DOHH2 (cell line): ENCODE measurements at regions not wholly inside any gene's neighbourhood (a gene's known extent, or its start where the extent isn't known, plus 50 kb on each side); places are given as distances from the start of the nearest gene placed in this dataset.

Experiments
- H3F3A ChIP-seq: fragments of 200-600 bp; sonication (generic), shearing (Covaris generic); 2 replicates; pipeline ENCODE4 v1.6.0; 2016; ENCODE audit warnings: antibody characterized with exemption, mild to moderate bottlenecking; ENCODE audit not compliant: control insufficient read depth, insufficient read depth
- H3K27ac ChIP-seq: fragments of 200-600 bp; sonication (generic); 2 replicates; pipeline ENCODE4 v1.5.1; 2014; ENCODE audit warnings: low read depth, mild to moderate bottlenecking, low read length, moderate library complexity
- H3K27me3 ChIP-seq: fragments of 200-600 bp; sonication (generic); 2 replicates; pipeline ENCODE4 v1.6.1; 2014; ENCODE audit warnings: mild to moderate bottlenecking, low read length, mixed read lengths; ENCODE audit not compliant: control insufficient read depth
- H3K36me3 ChIP-seq: fragments of 200-600 bp; sonication (generic); 2 replicates; pipeline ENCODE4 v1.6.1; 2014; ENCODE audit warnings: mild to moderate bottlenecking, low read length, moderate library complexity, mixed read lengths; ENCODE audit not compliant: control insufficient read depth
- H3K4me1 ChIP-seq: fragments of 200-600 bp; sonication (generic); 2 replicates; pipeline ENCODE4 v1.6.1; 2014; ENCODE audit warnings: mild to moderate bottlenecking, low read length, mixed read lengths; ENCODE audit not compliant: control insufficient read depth
- H3K4me2 ChIP-seq: fragments of 200-600 bp; sonication (generic); 2 replicates; pipeline ENCODE4 v1.6.0; 2014; ENCODE audit warnings: mild to moderate bottlenecking, low read length, moderate library complexity
- H3K4me3 ChIP-seq: fragments of 200-600 bp; sonication (generic); 2 replicates; pipeline ENCODE4 v1.5.1; 2014; ENCODE audit warnings: mild to moderate bottlenecking, low read length, mixed read lengths
- H3K79me2 ChIP-seq: fragments of 200-600 bp; sonication (generic); 2 replicates; pipeline ENCODE4 v1.6.1; 2014; ENCODE audit warnings: mild to moderate bottlenecking, low read length, mixed read lengths; ENCODE audit not compliant: control insufficient read depth
- H3K9me2 ChIP-seq: fragments of 200-600 bp; sonication (generic); replicated peaks from 2 replicates; pipeline ENCODE4 v1.6.1; 2014; ENCODE audit warnings: mild to moderate bottlenecking, low read length, mixed read lengths; ENCODE audit not compliant: control insufficient read depth
- H3K9me3 ChIP-seq: fragments of 200-600 bp; sonication (generic); 2 replicates; pipeline ENCODE4 v1.6.1; 2014; ENCODE audit warnings: antibody characterized with exemption, low read length, mixed read lengths; ENCODE audit not compliant: control insufficient read depth, insufficient read depth
- H4K20me1 ChIP-seq: fragments of 200-600 bp; sonication (generic); 2 replicates; pipeline ENCODE4 v1.6.0; 2014; ENCODE audit warnings: low read depth, mild to moderate bottlenecking, antibody characterized with exemption, low read length, moderate library complexity; ENCODE audit not compliant: control insufficient read depth, insufficient read depth
- CTCF ChIP-seq: fragments of 200-600 bp; sonication (generic); IDR thresholded peaks from one replicate; pipeline ENCODE4 v1.5.1; 2014; ENCODE audit warnings: antibody characterized with exemption, mild to moderate bottlenecking, low read depth, low read length; ENCODE audit not compliant: poor library complexity, severe bottlenecking
- EZH2phosphoT487 ChIP-seq: fragments of 200-600 bp; sonication (generic); IDR thresholded peaks from 2 replicates; pipeline ENCODE4 v1.6.1; 2017; ENCODE audit warnings: borderline replicate concordance, mild to moderate bottlenecking, antibody characterized with exemption, low read length, moderate library complexity, mixed read lengths

DNA sequence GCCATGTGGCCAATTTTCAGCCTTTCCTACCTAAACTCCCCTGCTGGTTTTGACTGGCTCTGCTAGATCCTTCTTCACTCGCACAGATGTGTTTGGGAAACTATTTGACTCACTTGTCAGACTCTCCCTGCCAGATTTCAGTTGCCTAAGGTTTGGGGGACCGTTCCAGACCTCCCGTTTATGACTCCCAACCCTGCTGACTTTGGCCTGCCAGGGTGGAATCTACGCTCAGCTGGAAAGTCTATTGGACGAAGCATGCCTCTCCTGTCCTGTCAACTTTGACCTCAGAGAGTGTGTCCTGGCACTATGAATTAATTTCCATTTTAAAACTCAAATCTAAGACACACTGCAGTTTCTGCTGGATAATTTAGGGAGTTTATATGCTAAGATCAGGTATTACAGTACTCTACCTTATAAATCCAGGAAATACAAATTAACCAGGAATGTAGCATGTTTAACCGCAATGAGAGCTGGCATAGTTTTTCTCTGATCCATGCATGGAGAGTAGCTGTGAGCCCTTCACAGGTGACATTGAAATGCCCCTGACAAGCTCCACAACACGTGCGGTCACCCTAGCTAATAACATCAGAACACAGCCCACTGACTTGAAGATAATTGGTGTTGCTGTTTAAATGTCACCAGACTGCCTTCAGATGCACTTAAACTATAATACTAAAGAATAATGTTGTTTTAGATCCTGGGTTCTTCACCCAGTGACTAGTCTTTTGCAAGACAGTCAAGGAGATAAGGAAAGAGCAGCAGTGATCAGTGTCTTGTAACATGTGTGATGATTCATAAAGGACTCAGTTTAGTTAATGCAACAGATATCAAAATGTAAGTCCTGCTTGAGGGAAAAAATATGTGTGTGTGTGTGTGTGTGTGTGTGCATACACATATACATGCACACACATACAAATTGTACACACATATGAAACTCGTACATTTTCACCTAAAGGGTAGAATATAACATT lies 223.0 kb upstream of the MCTP2 start:
- Histone ChIP-seq H3K27ac (no peak overlapping the region), H3K9me2 (no peaks in the 10 kb centered on the region), H3K4me2 (no peak overlapping the region), H3K27me3 (no peaks in the 10 kb centered on the region), H3K79me2 (no peaks in the 10 kb centered on the region), H3K4me3 (no peak overlapping the region), H3K36me3 (no peaks in the 10 kb centered on the region), H4K20me1 (no peaks in the 10 kb centered on the region), H3F3A (no peaks in the 10 kb centered on the region), H3K4me1 (no peaks in the 10 kb centered on the region), H3K9me3 (no peaks in the 10 kb centered on the region)
- TF ChIP-seq CTCF (no peak), EZH2phosphoT487 (no peak)

DNA sequence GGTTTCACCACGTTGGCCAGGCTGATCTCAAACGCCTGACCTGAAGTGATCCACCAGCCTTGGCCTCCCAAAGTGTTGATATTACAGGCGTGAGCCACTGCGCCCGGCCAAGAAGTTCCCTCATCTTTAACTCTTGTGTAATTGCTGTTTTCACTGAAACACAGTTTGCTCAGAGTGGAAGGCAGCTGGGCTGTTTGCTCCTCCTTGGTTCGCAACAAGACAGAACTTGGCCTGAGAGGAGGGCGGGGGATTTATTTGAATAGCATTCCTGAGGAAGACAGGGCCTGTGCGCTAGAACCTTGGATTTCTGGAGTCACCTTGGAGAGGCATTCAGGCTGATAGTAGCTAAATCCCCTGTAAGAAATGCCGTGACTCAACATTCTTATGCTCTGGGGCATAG lies 226.7 kb upstream of the MCTP2 start:
- Histone ChIP-seq H3K36me3 (no peaks in the 10 kb centered on the region), H3K27me3 (no peaks in the 10 kb centered on the region), H3K9me3 (no peaks in the 10 kb centered on the region), H3K27ac (no peak overlapping the region), H3K4me3 (no peak overlapping the region), H3K9me2 (no peaks in the 10 kb centered on the region), H3K4me2 (no peak overlapping the region), H3K79me2 (no peaks in the 10 kb centered on the region), H3F3A (no peaks in the 10 kb centered on the region), H4K20me1 (no peaks in the 10 kb centered on the region), H3K4me1 (no peaks in the 10 kb centered on the region)
- TF ChIP-seq CTCF (no peak), EZH2phosphoT487 (no peak)

- no peaks in the 10 kb centered on the region for H4K20me1 ChIP-seq
- H3K27ac ChIP-seq: no peak overlapping the region
These were observed 229.3 kb upstream of the MCTP2 start for GRCh38 chr15:94002041-94002440.

More at GRCh38 chr15:94002041-94002440, 229.3 kb upstream of the MCTP2 start:
- no peak overlapping the region for H3K4me3 ChIP-seq
- H3F3A ChIP-seq: no peaks in the 10 kb centered on the region
- no peaks in the 10 kb centered on the region for H3K27me3 ChIP-seq
- H3K9me3 ChIP-seq: no peaks in the 10 kb centered on the region
- no peaks in the 10 kb centered on the region for H3K79me2 ChIP-seq
- TF ChIP-seq CTCF: no peak
- TF ChIP-seq EZH2phosphoT487: no peak
- no peaks in the 10 kb centered on the region for H3K36me3 ChIP-seq
- H3K4me2 ChIP-seq: no peak overlapping the region
- no peaks in the 10 kb centered on the region for H3K9me2 ChIP-seq
- no peaks in the 10 kb centered on the region for H3K4me1 ChIP-seq
